ENCODE measurements at regions not wholly inside any gene's neighbourhood (a gene's known extent, or its start where the extent isn't known, plus 50 kb on each side); places are given as distances from the start of the nearest gene placed in this dataset.

DNA sequence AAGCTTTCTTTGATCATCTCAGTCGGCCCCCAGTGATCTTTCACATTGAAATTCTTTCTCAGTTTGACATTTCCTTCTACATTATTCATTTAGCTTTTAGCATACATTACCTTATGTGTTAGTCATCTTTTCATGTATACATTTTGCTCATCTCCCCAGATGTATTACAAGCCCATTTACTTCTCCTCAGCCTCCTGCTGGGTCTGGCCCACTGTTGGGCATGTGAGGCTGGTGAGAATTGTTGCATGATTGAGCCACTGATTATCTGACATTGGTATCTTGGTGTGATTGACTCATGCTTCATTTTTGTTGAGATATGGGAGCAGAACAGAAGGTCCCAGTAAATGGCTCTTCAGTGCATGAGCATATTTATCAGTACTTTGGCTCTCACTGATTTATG lies 300.1 kb upstream of the DDX18 start:
- TF ChIP-seq, protein P1, sequence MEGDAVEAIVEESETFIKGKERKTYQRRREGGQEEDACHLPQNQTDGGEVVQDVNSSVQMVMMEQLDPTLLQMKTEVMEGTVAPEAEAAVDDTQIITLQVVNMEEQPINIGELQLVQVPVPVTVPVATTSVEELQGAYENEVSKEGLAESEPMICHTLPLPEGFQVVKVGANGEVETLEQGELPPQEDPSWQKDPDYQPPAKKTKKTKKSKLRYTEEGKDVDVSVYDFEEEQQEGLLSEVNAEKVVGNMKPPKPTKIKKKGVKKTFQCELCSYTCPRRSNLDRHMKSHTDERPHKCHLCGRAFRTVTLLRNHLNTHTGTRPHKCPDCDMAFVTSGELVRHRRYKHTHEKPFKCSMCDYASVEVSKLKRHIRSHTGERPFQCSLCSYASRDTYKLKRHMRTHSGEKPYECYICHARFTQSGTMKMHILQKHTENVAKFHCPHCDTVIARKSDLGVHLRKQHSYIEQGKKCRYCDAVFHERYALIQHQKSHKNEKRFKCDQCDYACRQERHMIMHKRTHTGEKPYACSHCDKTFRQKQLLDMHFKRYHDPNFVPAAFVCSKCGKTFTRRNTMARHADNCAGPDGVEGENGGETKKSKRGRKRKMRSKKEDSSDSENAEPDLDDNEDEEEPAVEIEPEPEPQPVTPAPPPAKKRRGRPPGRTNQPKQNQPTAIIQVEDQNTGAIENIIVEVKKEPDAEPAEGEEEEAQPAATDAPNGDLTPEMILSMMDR (conservative IDR thresholded peaks at IDR 0.05; ENCODE audit: low read length): no peak
- no peak for TF ChIP-seq EZH2phosphoT487 (IDR thresholded peaks at IDR 0.05; ENCODE audit: borderline replicate concordance, low read depth, low read length)
